WTC11 (cell line): ENCODE measurements at regions not wholly inside any gene's neighbourhood (a gene's known extent, or its start where the extent isn't known, plus 50 kb on each side); places are given as distances from the start of the nearest gene placed in this dataset.
A peak's percentile ranks its signal among the peaks of the same experiment; 100 is the strongest.

Source experiments
- ATAC-seq: fragments of 200-7000 bp; cut with Tn5 transposase; 2 replicates; pipeline ENCODE4 v1.10.0; 2021; ENCODE audit warnings: mild to moderate bottlenecking, moderate library complexity
- CTCF ChIA-PET: fragments of 300-600 bp; sonication (Branson Sonifier 250); formaldehyde crosslinking; loops from one replicate; lab custom pipeline; 2021; ENCODE audit warnings: antibody characterized with exemption; lab: Charles Lee
- POLR2A ChIA-PET: fragments of 350-600 bp; sonication (Branson Sonifier 250); formaldehyde crosslinking; loops from one replicate; lab custom pipeline; 2021; ENCODE audit warnings: antibody characterized with exemption; lab: Charles Lee
- DNase-seq: peaks from one replicate; pipeline ENCODE4 v3.0.0; 2021; ENCODE audit warnings: low spot score
- H3K27ac Mint-ChIP-seq: 2 replicates; pipeline ENCODE4 v1.8.0; 2021; ENCODE audit warnings: mixed read lengths
- H3K27me3 Mint-ChIP-seq: 2 replicates; pipeline ENCODE4 v1.8.0; 2021; ENCODE audit warnings: low read depth, mild to moderate bottlenecking, moderate library complexity, mixed read lengths
- H3K36me3 Mint-ChIP-seq: 2 replicates; pipeline ENCODE4 v1.8.0; 2021; ENCODE audit warnings: mixed read lengths
- H3K4me1 Mint-ChIP-seq: 2 replicates; pipeline ENCODE4 v1.8.0; 2022; ENCODE audit warnings: mixed read lengths
- H3K4me3 Mint-ChIP-seq: 2 replicates; pipeline ENCODE4 v1.8.0; 2021; ENCODE audit warnings: mild to moderate bottlenecking, moderate library complexity, mixed read lengths
- H3K9me3 Mint-ChIP-seq: 2 replicates; pipeline ENCODE4 v1.8.0; 2021; ENCODE audit warnings: mixed read lengths
- FOXK1 ChIP-seq: sonication (generic); formaldehyde crosslinking; IDR thresholded peaks from 2 replicates; pipeline ENCODE4 v1.8.0; 2022; ENCODE audit warnings: mild to moderate bottlenecking, moderate library complexity, missing genetic modification reagents
- GRHL2 ChIP-seq: fragments of 250-450 bp; sonication (Bioruptor Pico); IDR thresholded peaks from 2 replicates; pipeline ENCODE4 v1.8.0; 2022; ENCODE audit warnings: mild to moderate bottlenecking, moderate library complexity; ENCODE audit not compliant: insufficient replicate concordance, severe bottlenecking
- HMGXB4 ChIP-seq: sonication (generic); formaldehyde crosslinking; IDR thresholded peaks from 2 replicates; pipeline ENCODE4 v1.8.1; 2023; ENCODE audit warnings: mild to moderate bottlenecking, moderate library complexity, missing genetic modification reagents
- MXD4 ChIP-seq: fragments of 250-450 bp; sonication (Bioruptor Pico); IDR thresholded peaks from 2 replicates; pipeline ENCODE4 v1.8.0; 2021; ENCODE audit warnings: mild to moderate bottlenecking, moderate library complexity, borderline replicate concordance
- NFATC4 ChIP-seq: fragments of 250-450 bp; sonication (Bioruptor Pico); IDR thresholded peaks from 2 replicates; pipeline ENCODE4 v1.9.0; 2021; ENCODE audit warnings: mild to moderate bottlenecking
- NR2C2 ChIP-seq: sonication (generic); formaldehyde crosslinking; IDR thresholded peaks from 2 replicates; pipeline ENCODE4 v1.8.0; 2022; ENCODE audit warnings: mild to moderate bottlenecking, missing genetic modification reagents
- TEAD4 ChIP-seq: sonication (generic); formaldehyde crosslinking; IDR thresholded peaks from 2 replicates; pipeline ENCODE4 v1.8.0; 2022; ENCODE audit warnings: mild to moderate bottlenecking, missing genetic modification reagents
- USF2 ChIP-seq: sonication (generic); formaldehyde crosslinking; IDR thresholded peaks from 2 replicates; pipeline ENCODE4 v1.8.1; 2023; ENCODE audit warnings: mild to moderate bottlenecking, missing genetic modification reagents, moderate library complexity
- ZBTB43 ChIP-seq: sonication (generic); formaldehyde crosslinking; IDR thresholded peaks from 2 replicates; pipeline ENCODE4 v1.8.1; 2023; ENCODE audit warnings: mild to moderate bottlenecking, missing genetic modification reagents
- ZNF232 ChIP-seq: sonication (generic); formaldehyde crosslinking; IDR thresholded peaks from 2 replicates; pipeline ENCODE4 v1.8.0; 2022; ENCODE audit warnings: mild to moderate bottlenecking, missing genetic modification reagents
- ZNF281 ChIP-seq: sonication (generic); formaldehyde crosslinking; IDR thresholded peaks from 2 replicates; pipeline ENCODE4 v1.8.0; 2023; ENCODE audit warnings: mild to moderate bottlenecking, missing genetic modification reagents
- ZNF425 ChIP-seq: fragments of 250-450 bp; sonication (Bioruptor Pico); conservative IDR thresholded peaks from 2 replicates; pipeline ENCODE4 v1.9.0; 2021; ENCODE audit warnings: mild to moderate bottlenecking

- Mint-ChIP-seq H3K36me3 (no peaks in the 10 kb centered on the region), H3K27me3 (no peaks in the 10 kb centered on the region), H3K9me3 (peaks cover 19% of the 10 kb centered on the region), H3K4me3 (no peak overlapping the region), H3K27ac (no peak overlapping the region), H3K4me1 (no peaks in the 10 kb centered on the region)
- DNase-seq (no peak), ATAC-seq (no peak)
- CTCF ChIA-PET, result interaction anchor here (1.1 kb wide), 1 partner anchor 16 kb away, joined by 4 read pairs; no protein-coding TSS in a partner anchor
- POLR2A ChIA-PET, result no interaction called here
- no peak for TF ChIP-seq ZBTB43 (CRISPR knock-in tag)
- 0 out of 2 replicates have a peak, but pooled peaks have one; percentile 42 for TF ChIP-seq USF2 (CRISPR knock-in tag)
Measured at GRCh38 chr3:15958692-15959433, 161.1 kb upstream of the ANKRD28 start.

- Mint-ChIP-seq H3K4me3 (no peak overlapping the region), H3K27ac (no peak overlapping the region), H3K4me1 (peaks cover 5% of the 10 kb centered on the region), H3K27me3 (no peaks in the 10 kb centered on the region), H3K36me3 (no peaks in the 10 kb centered on the region), H3K9me3 (peaks cover 19% of the 10 kb centered on the region)
- no peak for TF ChIP-seq ZNF281 (CRISPR knock-in tag)
- no peak for TF ChIP-seq ZNF425
- no peak for TF ChIP-seq ZNF232 (CRISPR knock-in tag)
- TF ChIP-seq MXD4 (CRISPR knock-in tag), result no peak
- TF ChIP-seq NFATC4 (CRISPR knock-in tag), result no peak
- no peak for TF ChIP-seq FOXK1
- TF ChIP-seq NR2C2 (CRISPR knock-in tag), result no peak
- ChIA-PET CTCF (no interaction called here), POLR2A (no interaction called here)
- DNase-seq (no peak), ATAC-seq (no peak)
Measured at GRCh38 chr3:15959434-15959811, 161.6 kb upstream of the ANKRD28 start.

GRCh38 chr3:15964605-15965442 is 167.0 kb upstream of the ANKRD28 start:
- ChIA-PET CTCF (interaction anchor here (1.0 to 2.9 kb wide), 2 partner anchors 10 to 214 kb away, joined by 5 to 22 read pairs; no protein-coding TSS in a partner anchor), POLR2A (no interaction called here)
- DNase-seq (no peak), ATAC-seq (peak; percentile 77)
- H3K4me3 Mint-ChIP-seq, result no peak overlapping the region
- TF ChIP-seq TEAD4 (CRISPR knock-in tag) (no peak), GRHL2 (CRISPR knock-in tag) (no peak), HMGXB4 (no peak)
- no peaks in the 10 kb centered on the region for H3K27me3 Mint-ChIP-seq
- peaks cover 13% of the 10 kb centered on the region for H3K4me1 Mint-ChIP-seq
- H3K36me3 Mint-ChIP-seq, result no peaks in the 10 kb centered on the region
- peaks cover 13% of the 10 kb centered on the region for H3K9me3 Mint-ChIP-seq
- H3K27ac Mint-ChIP-seq, result peak overlapping the region; percentile 47; the same call in 1 of the 2 replicates
